DOHH2 (cell line): ENCODE measurements at regions not wholly inside any gene's neighbourhood (a gene's known extent, or its start where the extent isn't known, plus 50 kb on each side); places are given as distances from the start of the nearest gene placed in this dataset.

Experiments
- H3F3A ChIP-seq: fragments of 200-600 bp; sonication (generic), shearing (Covaris generic); 2 replicates; pipeline ENCODE4 v1.6.0; 2016; ENCODE audit warnings: antibody characterized with exemption, mild to moderate bottlenecking; ENCODE audit not compliant: control insufficient read depth, insufficient read depth
- H3K27ac ChIP-seq: fragments of 200-600 bp; sonication (generic); 2 replicates; pipeline ENCODE4 v1.5.1; 2014; ENCODE audit warnings: low read depth, mild to moderate bottlenecking, low read length, moderate library complexity
- H3K27me3 ChIP-seq: fragments of 200-600 bp; sonication (generic); 2 replicates; pipeline ENCODE4 v1.6.1; 2014; ENCODE audit warnings: mild to moderate bottlenecking, low read length, mixed read lengths; ENCODE audit not compliant: control insufficient read depth
- H3K36me3 ChIP-seq: fragments of 200-600 bp; sonication (generic); 2 replicates; pipeline ENCODE4 v1.6.1; 2014; ENCODE audit warnings: mild to moderate bottlenecking, low read length, moderate library complexity, mixed read lengths; ENCODE audit not compliant: control insufficient read depth
- H3K4me1 ChIP-seq: fragments of 200-600 bp; sonication (generic); 2 replicates; pipeline ENCODE4 v1.6.1; 2014; ENCODE audit warnings: mild to moderate bottlenecking, low read length, mixed read lengths; ENCODE audit not compliant: control insufficient read depth
- H3K4me2 ChIP-seq: fragments of 200-600 bp; sonication (generic); 2 replicates; pipeline ENCODE4 v1.6.0; 2014; ENCODE audit warnings: mild to moderate bottlenecking, low read length, moderate library complexity
- H3K4me3 ChIP-seq: fragments of 200-600 bp; sonication (generic); 2 replicates; pipeline ENCODE4 v1.5.1; 2014; ENCODE audit warnings: mild to moderate bottlenecking, low read length, mixed read lengths
- H3K79me2 ChIP-seq: fragments of 200-600 bp; sonication (generic); 2 replicates; pipeline ENCODE4 v1.6.1; 2014; ENCODE audit warnings: mild to moderate bottlenecking, low read length, mixed read lengths; ENCODE audit not compliant: control insufficient read depth
- H3K9me2 ChIP-seq: fragments of 200-600 bp; sonication (generic); replicated peaks from 2 replicates; pipeline ENCODE4 v1.6.1; 2014; ENCODE audit warnings: mild to moderate bottlenecking, low read length, mixed read lengths; ENCODE audit not compliant: control insufficient read depth
- H3K9me3 ChIP-seq: fragments of 200-600 bp; sonication (generic); 2 replicates; pipeline ENCODE4 v1.6.1; 2014; ENCODE audit warnings: antibody characterized with exemption, low read length, mixed read lengths; ENCODE audit not compliant: control insufficient read depth, insufficient read depth
- H4K20me1 ChIP-seq: fragments of 200-600 bp; sonication (generic); 2 replicates; pipeline ENCODE4 v1.6.0; 2014; ENCODE audit warnings: low read depth, mild to moderate bottlenecking, antibody characterized with exemption, low read length, moderate library complexity; ENCODE audit not compliant: control insufficient read depth, insufficient read depth
- EZH2phosphoT487 ChIP-seq: fragments of 200-600 bp; sonication (generic); IDR thresholded peaks from 2 replicates; pipeline ENCODE4 v1.6.1; 2017; ENCODE audit warnings: borderline replicate concordance, mild to moderate bottlenecking, antibody characterized with exemption, low read length, moderate library complexity, mixed read lengths
- TF ChIP-seq, protein P1 (sequence below): fragments of 200-600 bp; sonication (generic); IDR thresholded peaks from one replicate; pipeline ENCODE4 v1.5.1; 2014; ENCODE audit warnings: antibody characterized with exemption, mild to moderate bottlenecking, low read depth, low read length; ENCODE audit not compliant: poor library complexity, severe bottlenecking

GRCh38 chr10:59595593-59595992 lies 114.1 kb downstream of the SLC16A9 start:
- H3K4me3 ChIP-seq: no peak overlapping the region
- H3K27me3 ChIP-seq: no peaks in the 10 kb centered on the region; the same call in 1 of the 2 replicates
- H3K4me2 ChIP-seq: no peak overlapping the region
- no peaks in the 10 kb centered on the region for H3K79me2 ChIP-seq
- H3K27ac ChIP-seq: no peak overlapping the region
- H3K36me3 ChIP-seq: no peaks in the 10 kb centered on the region
- TF ChIP-seq EZH2phosphoT487: no peak
- TF ChIP-seq, protein P1, sequence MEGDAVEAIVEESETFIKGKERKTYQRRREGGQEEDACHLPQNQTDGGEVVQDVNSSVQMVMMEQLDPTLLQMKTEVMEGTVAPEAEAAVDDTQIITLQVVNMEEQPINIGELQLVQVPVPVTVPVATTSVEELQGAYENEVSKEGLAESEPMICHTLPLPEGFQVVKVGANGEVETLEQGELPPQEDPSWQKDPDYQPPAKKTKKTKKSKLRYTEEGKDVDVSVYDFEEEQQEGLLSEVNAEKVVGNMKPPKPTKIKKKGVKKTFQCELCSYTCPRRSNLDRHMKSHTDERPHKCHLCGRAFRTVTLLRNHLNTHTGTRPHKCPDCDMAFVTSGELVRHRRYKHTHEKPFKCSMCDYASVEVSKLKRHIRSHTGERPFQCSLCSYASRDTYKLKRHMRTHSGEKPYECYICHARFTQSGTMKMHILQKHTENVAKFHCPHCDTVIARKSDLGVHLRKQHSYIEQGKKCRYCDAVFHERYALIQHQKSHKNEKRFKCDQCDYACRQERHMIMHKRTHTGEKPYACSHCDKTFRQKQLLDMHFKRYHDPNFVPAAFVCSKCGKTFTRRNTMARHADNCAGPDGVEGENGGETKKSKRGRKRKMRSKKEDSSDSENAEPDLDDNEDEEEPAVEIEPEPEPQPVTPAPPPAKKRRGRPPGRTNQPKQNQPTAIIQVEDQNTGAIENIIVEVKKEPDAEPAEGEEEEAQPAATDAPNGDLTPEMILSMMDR: no peak
- no peaks in the 10 kb centered on the region for H3K9me3 ChIP-seq
- no peaks in the 10 kb centered on the region for H3K9me2 ChIP-seq
- no peaks in the 10 kb centered on the region for H3F3A ChIP-seq
- H3K4me1 ChIP-seq: no peaks in the 10 kb centered on the region
- no peaks in the 10 kb centered on the region for H4K20me1 ChIP-seq

DNA sequence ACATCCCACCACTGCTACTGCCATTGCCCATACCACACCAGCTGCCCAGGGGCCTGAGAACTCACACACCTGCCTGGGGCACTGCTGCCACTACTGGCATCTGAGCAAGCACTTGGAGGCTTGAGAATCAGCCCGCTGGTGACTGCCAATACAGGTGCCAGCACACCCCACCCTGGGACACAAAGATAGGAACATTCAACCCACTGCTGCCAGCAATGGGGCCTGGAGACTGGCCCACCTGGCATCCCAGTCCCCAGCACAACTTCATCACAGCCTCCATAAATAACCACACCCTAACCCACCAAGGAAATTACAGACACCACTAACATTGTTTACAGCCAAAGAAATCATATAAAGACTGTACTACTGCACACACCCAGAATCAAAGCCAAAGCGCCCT lies 115.9 kb downstream of the SLC16A9 start:
- Histone ChIP-seq H3K27ac (no peak overlapping the region), H3K79me2 (no peaks in the 10 kb centered on the region), H3K9me2 (no peaks in the 10 kb centered on the region), H3K4me1 (no peaks in the 10 kb centered on the region), H3K36me3 (no peaks in the 10 kb centered on the region), H4K20me1 (no peaks in the 10 kb centered on the region), H3F3A (no peaks in the 10 kb centered on the region), H3K4me2 (no peak overlapping the region), H3K9me3 (no peaks in the 10 kb centered on the region), H3K27me3 (no peaks in the 10 kb centered on the region; the same call in 1 of the 2 replicates), H3K4me3 (no peak overlapping the region)
- no peak for TF ChIP-seq EZH2phosphoT487
- TF ChIP-seq, protein P1: no peak

DNA sequence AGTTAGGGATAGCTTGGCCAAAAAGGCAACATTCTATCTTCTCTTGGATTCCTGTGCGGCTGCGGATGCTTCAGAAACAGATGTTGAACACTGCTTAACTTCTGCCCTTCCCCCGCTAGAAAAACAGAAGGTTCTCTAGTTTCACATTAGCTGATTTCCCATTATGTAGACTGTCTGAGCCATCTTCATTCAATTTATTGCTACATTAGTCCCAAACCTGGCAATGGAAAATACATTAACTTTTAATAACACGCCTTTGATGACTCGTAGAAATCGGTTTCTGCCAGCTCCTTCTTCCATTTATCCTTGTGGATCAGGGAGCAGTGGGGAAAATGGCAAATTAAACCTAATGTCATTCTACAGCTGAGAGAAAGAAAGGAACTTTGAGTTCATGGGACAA lies 119.9 kb downstream of the SLC16A9 start:
- H3K4me3 ChIP-seq: no peak overlapping the region

More for the DNA sequence above, 119.9 kb downstream of the SLC16A9 start:
- Histone ChIP-seq H3F3A (no peaks in the 10 kb centered on the region), H3K27ac (no peak overlapping the region), H3K4me1 (no peaks in the 10 kb centered on the region), H3K9me2 (no peaks in the 10 kb centered on the region), H3K36me3 (no peaks in the 10 kb centered on the region), H3K9me3 (no peaks in the 10 kb centered on the region), H4K20me1 (no peaks in the 10 kb centered on the region), H3K79me2 (no peaks in the 10 kb centered on the region), H3K4me2 (no peak overlapping the region), H3K27me3 (no peaks in the 10 kb centered on the region)
- TF ChIP-seq EZH2phosphoT487: no peak
- TF ChIP-seq, protein P1: no peak
